ENCODE measurements at regions not wholly inside any gene's neighbourhood (a gene's known extent, or its start where the extent isn't known, plus 50 kb on each side); places are given as distances from the start of the nearest gene placed in this dataset.

DNA sequence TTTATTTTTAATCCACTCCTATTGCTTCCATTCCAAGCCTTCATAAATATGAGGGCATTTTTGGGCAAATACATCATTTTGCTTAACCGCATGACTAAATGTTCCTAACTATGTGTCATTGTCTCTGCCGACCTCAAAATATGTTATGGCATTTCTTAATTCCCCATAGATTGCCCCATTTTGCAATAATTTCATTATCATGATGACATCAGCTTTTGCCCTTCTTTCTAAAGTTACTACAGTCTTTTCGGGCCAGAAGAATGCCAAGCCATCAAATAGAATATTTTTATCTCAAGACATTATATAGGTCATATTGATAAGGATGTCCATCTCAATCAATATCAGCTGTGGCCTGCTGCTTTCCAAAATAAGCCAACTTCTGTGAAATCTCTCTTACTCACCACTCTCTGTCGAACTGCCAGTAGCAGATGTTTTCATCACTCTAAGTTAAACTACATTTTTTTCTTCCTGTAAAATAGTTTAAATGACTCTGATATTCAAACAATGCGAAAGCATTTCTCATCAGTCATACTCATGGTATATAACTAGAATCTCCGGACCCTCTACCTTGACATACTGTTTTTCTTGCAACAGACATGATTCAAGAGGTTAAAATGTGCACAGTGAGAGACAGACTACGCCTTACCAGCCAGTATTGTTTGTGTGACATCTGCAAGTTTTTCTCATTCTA is 1254.6 kb upstream of the CELF2 start:
- no peak for DNase-seq
- TF ChIP-seq, protein P1, sequence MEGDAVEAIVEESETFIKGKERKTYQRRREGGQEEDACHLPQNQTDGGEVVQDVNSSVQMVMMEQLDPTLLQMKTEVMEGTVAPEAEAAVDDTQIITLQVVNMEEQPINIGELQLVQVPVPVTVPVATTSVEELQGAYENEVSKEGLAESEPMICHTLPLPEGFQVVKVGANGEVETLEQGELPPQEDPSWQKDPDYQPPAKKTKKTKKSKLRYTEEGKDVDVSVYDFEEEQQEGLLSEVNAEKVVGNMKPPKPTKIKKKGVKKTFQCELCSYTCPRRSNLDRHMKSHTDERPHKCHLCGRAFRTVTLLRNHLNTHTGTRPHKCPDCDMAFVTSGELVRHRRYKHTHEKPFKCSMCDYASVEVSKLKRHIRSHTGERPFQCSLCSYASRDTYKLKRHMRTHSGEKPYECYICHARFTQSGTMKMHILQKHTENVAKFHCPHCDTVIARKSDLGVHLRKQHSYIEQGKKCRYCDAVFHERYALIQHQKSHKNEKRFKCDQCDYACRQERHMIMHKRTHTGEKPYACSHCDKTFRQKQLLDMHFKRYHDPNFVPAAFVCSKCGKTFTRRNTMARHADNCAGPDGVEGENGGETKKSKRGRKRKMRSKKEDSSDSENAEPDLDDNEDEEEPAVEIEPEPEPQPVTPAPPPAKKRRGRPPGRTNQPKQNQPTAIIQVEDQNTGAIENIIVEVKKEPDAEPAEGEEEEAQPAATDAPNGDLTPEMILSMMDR (IDR thresholded peaks at IDR 0.05; ENCODE audit: partially characterized antibody, unreplicated experiment), result no peak
- Mint-ChIP-seq H3K4me1 (ENCODE audit: low read depth, unreplicated experiment) (peaks cover 2% of the 10 kb centered on the region), H3K9me3 (ENCODE audit: unreplicated experiment) (peaks cover 2% of the 10 kb centered on the region), H3K36me3 (ENCODE audit: unreplicated experiment) (no peaks in the 10 kb centered on the region), H3K27me3 (ENCODE audit: unreplicated experiment) (no peaks in the 10 kb centered on the region), H3K27ac (ENCODE audit: unreplicated experiment) (no peak overlapping the region), H3K4me3 (ENCODE audit: unreplicated experiment) (no peak overlapping the region)

- H3K4me3 Mint-ChIP-seq (ENCODE audit: unreplicated experiment), result no peak overlapping the region
- H3K27me3 Mint-ChIP-seq (ENCODE audit: unreplicated experiment), result no peaks in the 10 kb centered on the region
- no peak for DNase-seq
- H3K9me3 Mint-ChIP-seq (ENCODE audit: unreplicated experiment), result peaks cover 2% of the 10 kb centered on the region
- no peaks in the 10 kb centered on the region for H3K36me3 Mint-ChIP-seq (ENCODE audit: unreplicated experiment)
- H3K4me1 Mint-ChIP-seq (ENCODE audit: low read depth, unreplicated experiment), result peaks cover 2% of the 10 kb centered on the region
- H3K27ac Mint-ChIP-seq (ENCODE audit: unreplicated experiment), result no peak overlapping the region
- TF ChIP-seq, protein P1 (IDR thresholded peaks at IDR 0.05; ENCODE audit: partially characterized antibody, unreplicated experiment), result no peak
Observed at GRCh38 chr10:9766762-9767161, 1250.9 kb upstream of the CELF2 start.

GRCh38 chr10:9781666-9782065 is 1236.0 kb upstream of the CELF2 start:
- no peak overlapping the region for H3K27ac Mint-ChIP-seq (ENCODE audit: unreplicated experiment)
- no peaks in the 10 kb centered on the region for H3K36me3 Mint-ChIP-seq (ENCODE audit: unreplicated experiment)

DNA sequence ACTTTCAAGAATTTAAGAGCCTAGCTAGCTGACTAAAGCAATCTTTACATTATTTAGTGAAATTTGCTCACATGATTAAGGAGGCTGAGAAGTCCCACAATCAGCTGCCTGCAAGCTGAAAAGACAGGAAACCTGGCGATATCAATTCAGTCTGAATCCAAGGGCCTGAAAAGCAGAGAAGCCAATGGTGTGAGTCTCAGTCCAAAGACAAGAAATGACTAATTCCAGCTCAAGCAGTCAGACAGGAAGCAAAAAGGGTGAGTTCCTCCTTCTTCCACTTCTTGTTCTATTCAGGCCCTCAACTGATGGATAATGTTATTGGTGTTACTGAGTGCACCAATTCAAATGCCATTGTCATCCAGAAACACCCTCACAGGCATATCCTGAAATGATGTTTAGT is 1231.6 kb upstream of the CELF2 start:
- H3K4me1 Mint-ChIP-seq (ENCODE audit: low read depth, unreplicated experiment), result peaks cover 12% of the 10 kb centered on the region
- no peak overlapping the region for H3K4me3 Mint-ChIP-seq (ENCODE audit: unreplicated experiment)
- H3K9me3 Mint-ChIP-seq (ENCODE audit: unreplicated experiment), result no peaks in the 10 kb centered on the region
- TF ChIP-seq, protein P1 (IDR thresholded peaks at IDR 0.05; ENCODE audit: partially characterized antibody, unreplicated experiment), result no peak
- H3K27me3 Mint-ChIP-seq (ENCODE audit: unreplicated experiment), result no peaks in the 10 kb centered on the region
- no peak overlapping the region for H3K27ac Mint-ChIP-seq (ENCODE audit: unreplicated experiment)
- no peaks in the 10 kb centered on the region for H3K36me3 Mint-ChIP-seq (ENCODE audit: unreplicated experiment)
- no peak for DNase-seq

More at GRCh38 chr10:9781666-9782065, 1236.0 kb upstream of the CELF2 start:
- Mint-ChIP-seq H3K4me3 (ENCODE audit: unreplicated experiment) (no peak overlapping the region), H3K9me3 (ENCODE audit: unreplicated experiment) (no peaks in the 10 kb centered on the region), H3K27me3 (ENCODE audit: unreplicated experiment) (no peaks in the 10 kb centered on the region), H3K4me1 (ENCODE audit: low read depth, unreplicated experiment) (no peaks in the 10 kb centered on the region)
- TF ChIP-seq, protein P1 (IDR thresholded peaks at IDR 0.05; ENCODE audit: partially characterized antibody, unreplicated experiment), result no peak
- DNase-seq, result no peak

- H3K4me3 Mint-ChIP-seq (ENCODE audit: unreplicated experiment), result no peak overlapping the region
Observed at GRCh38 chr10:9786576-9786975, 1231.1 kb upstream of the CELF2 start.

More at GRCh38 chr10:9786576-9786975, 1231.1 kb upstream of the CELF2 start:
- Mint-ChIP-seq H3K4me1 (ENCODE audit: low read depth, unreplicated experiment) (peaks cover 12% of the 10 kb centered on the region), H3K9me3 (ENCODE audit: unreplicated experiment) (no peaks in the 10 kb centered on the region), H3K27ac (ENCODE audit: unreplicated experiment) (no peak overlapping the region), H3K36me3 (ENCODE audit: unreplicated experiment) (no peaks in the 10 kb centered on the region), H3K27me3 (ENCODE audit: unreplicated experiment) (no peaks in the 10 kb centered on the region)
- no peak for DNase-seq
- TF ChIP-seq, protein P1 (IDR thresholded peaks at IDR 0.05; ENCODE audit: partially characterized antibody, unreplicated experiment), result no peak
